DOHH2 (cell line): ENCODE measurements at regions not wholly inside any gene's neighbourhood (a gene's known extent, or its start where the extent isn't known, plus 50 kb on each side); places are given as distances from the start of the nearest gene placed in this dataset.

ENCODE experiments used
- CTCF ChIP-seq: fragments of 200-600 bp; sonication (generic); IDR thresholded peaks from one replicate; pipeline ENCODE4 v1.5.1; 2014; ENCODE audit warnings: antibody characterized with exemption, mild to moderate bottlenecking, low read depth, low read length; ENCODE audit not compliant: poor library complexity, severe bottlenecking
- EZH2phosphoT487 ChIP-seq: fragments of 200-600 bp; sonication (generic); IDR thresholded peaks from 2 replicates; pipeline ENCODE4 v1.6.1; 2017; ENCODE audit warnings: borderline replicate concordance, mild to moderate bottlenecking, antibody characterized with exemption, low read length, moderate library complexity, mixed read lengths

GRCh38 chr18:70985948-70986347 is 697.1 kb downstream of the SOCS6 start:
- no peak for TF ChIP-seq CTCF
- no peak for TF ChIP-seq EZH2phosphoT487
